Gastroesophageal sphincter (tissue), 4 donors: ENCODE measurements at regions not wholly inside any gene's neighbourhood (a gene's known extent, or its start where the extent isn't known, plus 50 kb on each side); places are given as distances from the start of the nearest gene placed in this dataset.

Source experiments
- ATAC-seq: fragments of 150-250 bp; one replicate; pipeline ENCODE4 v1.9.1; 2016; ENCODE audit warnings: mild to moderate bottlenecking, moderate library complexity
- H3K27ac ChIP-seq, 4 donors: fragments of 200-600 bp; sonication (generic) in 3 of 4; 1 replicate in 3 of 4; 2 replicates in 1 of 4; pipeline ENCODE4 v1.5.1; 2016 to 2019
- H3K27me3 ChIP-seq: fragments of 200-600 bp; sonication (generic); one replicate; pipeline ENCODE4 v1.5.1; 2019
- H3K36me3 ChIP-seq, 2 donors: fragments of 200-600 bp; sonication (generic); one replicate each; pipeline ENCODE4 v1.5.1; 2019; ENCODE audit warnings: control low read depth in 1 of 2
- H3K4me1 ChIP-seq, 3 donors: fragments of 200-600 bp; sonication (generic); 1 replicate in 2 of 3; 2 replicates in 1 of 3; pipeline ENCODE4 v1.5.1; 2016 to 2019; ENCODE audit warnings: control low read depth in 2 of 3
- H3K4me3 ChIP-seq, 2 donors: fragments of 200-600 bp; sonication (generic); one replicate each; pipeline ENCODE4 v1.5.1; 2019; ENCODE audit warnings: mild to moderate bottlenecking in 1 of 2, moderate library complexity in 1 of 2
- H3K9me3 ChIP-seq, 3 donors: fragments of 200-600 bp; sonication (generic); one replicate each; pipeline ENCODE4 v1.5.1; 2017 to 2019; ENCODE audit warnings: control low read depth in 2 of 3
- EP300 ChIP-seq: sonication (generic); formaldehyde crosslinking; IDR thresholded peaks from one replicate; pipeline ENCODE4 v1.6.1; 2017; ENCODE audit warnings: antibody characterized with exemption, mild to moderate bottlenecking
- POLR2A ChIP-seq, 2 donors: fragments of 450-650 bp; IDR thresholded peaks; one replicate each; pipeline ENCODE4 v1.6.1; 2017; ENCODE audit warnings: antibody characterized with exemption in 2 of 2, mild to moderate bottlenecking in 2 of 2, moderate library complexity in 1 of 2
- POLR2AphosphoS5 ChIP-seq: sonication (generic); formaldehyde crosslinking; IDR thresholded peaks from one replicate; pipeline ENCODE4 v1.6.1; 2017; ENCODE audit warnings: antibody characterized with exemption
- WGBS, 2 donors: methylation state at CpG; one replicate each; pipeline ENCODE4 v1.1.5; 2018; ENCODE audit warnings: low coverage in 1 of 2; 5-methylcytosine and 5-hydroxymethylcytosine counted together
- TF ChIP-seq, protein P1 (sequence below), 4 experiments: fragments of 200-600 bp in 2 of 4; fragments of 450-650 bp in 2 of 4; sonication (generic) in 1 of 4; IDR thresholded peaks; one replicate each; pipeline ENCODE4 v1.5.1; 2017 to 2019; ENCODE audit warnings: antibody characterized with exemption in 4 of 4, mild to moderate bottlenecking in 2 of 4, moderate library complexity in 2 of 4

- Histone ChIP-seq H3K36me3 (no peaks in the 10 kb centered on the region), H3K9me3 (peaks cover 0 to 14% (median 0%) of the 10 kb centered on the region in 3 donors), H3K4me1 (no peaks in the 10 kb centered on the region), H3K4me3 (no peak overlapping the region), H3K27ac (no peak overlapping the region), H3K27me3 (peaks cover 6% of the 10 kb centered on the region)
- ATAC-seq, result no peak
- TF ChIP-seq, protein P1, sequence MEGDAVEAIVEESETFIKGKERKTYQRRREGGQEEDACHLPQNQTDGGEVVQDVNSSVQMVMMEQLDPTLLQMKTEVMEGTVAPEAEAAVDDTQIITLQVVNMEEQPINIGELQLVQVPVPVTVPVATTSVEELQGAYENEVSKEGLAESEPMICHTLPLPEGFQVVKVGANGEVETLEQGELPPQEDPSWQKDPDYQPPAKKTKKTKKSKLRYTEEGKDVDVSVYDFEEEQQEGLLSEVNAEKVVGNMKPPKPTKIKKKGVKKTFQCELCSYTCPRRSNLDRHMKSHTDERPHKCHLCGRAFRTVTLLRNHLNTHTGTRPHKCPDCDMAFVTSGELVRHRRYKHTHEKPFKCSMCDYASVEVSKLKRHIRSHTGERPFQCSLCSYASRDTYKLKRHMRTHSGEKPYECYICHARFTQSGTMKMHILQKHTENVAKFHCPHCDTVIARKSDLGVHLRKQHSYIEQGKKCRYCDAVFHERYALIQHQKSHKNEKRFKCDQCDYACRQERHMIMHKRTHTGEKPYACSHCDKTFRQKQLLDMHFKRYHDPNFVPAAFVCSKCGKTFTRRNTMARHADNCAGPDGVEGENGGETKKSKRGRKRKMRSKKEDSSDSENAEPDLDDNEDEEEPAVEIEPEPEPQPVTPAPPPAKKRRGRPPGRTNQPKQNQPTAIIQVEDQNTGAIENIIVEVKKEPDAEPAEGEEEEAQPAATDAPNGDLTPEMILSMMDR (IDR thresholded peaks at IDR 0.05), result no peak
- TF ChIP-seq POLR2AphosphoS5, result no peak
- TF ChIP-seq EP300, result no peak
- no peak for TF ChIP-seq POLR2A (IDR thresholded peaks at IDR 0.05)
These were observed 239.6 kb upstream of the IRX1 start for GRCh38 chr5:3356016-3356415.

DNA sequence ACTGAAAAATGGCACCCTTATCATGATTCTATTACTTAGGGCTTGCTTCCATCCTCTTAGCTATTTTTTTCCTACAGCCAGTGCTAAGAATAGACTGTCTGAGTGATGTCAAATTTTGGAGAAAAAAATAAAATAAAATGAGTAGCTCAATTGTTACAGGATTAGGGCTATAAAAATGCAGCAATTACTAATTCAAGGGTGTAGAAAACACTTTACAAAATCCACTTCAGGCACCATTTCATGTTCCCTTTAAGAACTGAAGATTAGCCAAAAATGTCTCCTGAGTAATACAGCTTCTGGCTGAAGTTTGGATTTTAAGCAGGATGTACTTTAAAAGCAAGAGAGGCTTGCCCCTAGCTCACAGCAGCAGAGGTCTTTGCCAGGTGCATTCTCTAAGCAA lies 240.5 kb upstream of the IRX1 start:
- peaks cover 0 to 5% (median 0%) of the 10 kb centered on the region in 3 donors for H3K9me3 ChIP-seq
- H3K27ac ChIP-seq, result no peak overlapping the region
- H3K27me3 ChIP-seq, result peaks cover 6% of the 10 kb centered on the region
- no peaks in the 10 kb centered on the region for H3K36me3 ChIP-seq
- no peak for ATAC-seq
- H3K4me1 ChIP-seq, result no peaks in the 10 kb centered on the region
- H3K4me3 ChIP-seq, result no peak overlapping the region
- no peak for TF ChIP-seq POLR2A (IDR thresholded peaks at IDR 0.05)
- TF ChIP-seq, protein P1 (IDR thresholded peaks at IDR 0.05), result no peak
- no peak for TF ChIP-seq EP300
- TF ChIP-seq POLR2AphosphoS5, result no peak

GRCh38 chr5:3354606-3355005 lies 241.0 kb upstream of the IRX1 start:
- Histone ChIP-seq H3K27ac (no peak overlapping the region), H3K4me1 (no peaks in the 10 kb centered on the region), H3K4me3 (no peak overlapping the region), H3K27me3 (peaks cover 6% of the 10 kb centered on the region), H3K36me3 (no peaks in the 10 kb centered on the region), H3K9me3 (peaks cover 0 to under 1% (median 0%) of the 10 kb centered on the region in 3 donors)
- ATAC-seq, result no peak
- 62 to 64% methylated on average over 7 of the region's 7 CpGs for WGBS, 2 donors
- no peak for TF ChIP-seq EP300
- no peak for TF ChIP-seq POLR2AphosphoS5
- TF ChIP-seq, protein P1 (IDR thresholded peaks at IDR 0.05), result no peak
- TF ChIP-seq POLR2A (IDR thresholded peaks at IDR 0.05), result no peak

GRCh38 chr5:3353561-3353960 lies 242.1 kb upstream of the IRX1 start:
- ATAC-seq, result no peak
- 30 to 75% methylated on average over 2 of the region's 7 CpGs for WGBS, 2 donors
- Histone ChIP-seq H3K4me1 (no peaks in the 10 kb centered on the region), H3K27ac (no peak overlapping the region), H3K36me3 (no peaks in the 10 kb centered on the region), H3K4me3 (no peak overlapping the region), H3K27me3 (peaks cover 12% of the 10 kb centered on the region), H3K9me3 (no peaks in the 10 kb centered on the region)
- no peak for TF ChIP-seq POLR2A (IDR thresholded peaks at IDR 0.05)
- TF ChIP-seq, protein P1 (IDR thresholded peaks at IDR 0.05), result no peak
- no peak for TF ChIP-seq POLR2AphosphoS5
- no peak for TF ChIP-seq EP300

DNA sequence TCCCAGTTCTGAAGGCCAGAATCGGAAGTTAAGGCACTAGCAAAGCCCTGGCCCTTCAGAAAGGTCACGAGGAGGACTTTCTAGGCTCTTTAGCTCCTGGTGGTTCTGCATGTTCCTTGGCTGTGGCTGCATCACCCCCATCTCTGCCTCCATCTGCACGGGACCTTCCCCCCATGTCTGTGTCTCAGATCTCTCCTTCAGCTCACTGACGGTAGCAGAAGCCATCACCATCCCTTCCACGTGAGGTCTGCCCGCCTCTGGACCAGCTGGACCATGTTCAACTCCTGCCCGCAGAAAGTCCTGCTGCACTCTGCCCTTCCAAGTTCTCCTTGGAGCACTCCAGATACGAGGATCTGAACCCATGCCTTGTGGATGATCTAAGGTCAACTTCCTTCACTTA lies 242.9 kb upstream of the IRX1 start:
- no peak for ATAC-seq
- Histone ChIP-seq H3K4me3 (no peak overlapping the region), H3K27me3 (peaks cover 21% of the 10 kb centered on the region), H3K36me3 (no peaks in the 10 kb centered on the region), H3K9me3 (peaks cover 0 to 2% (median 0%) of the 10 kb centered on the region in 3 donors), H3K4me1 (no peaks in the 10 kb centered on the region), H3K27ac (no peak overlapping the region)
- 75 to 88% methylated on average over 1 to 8 of the region's 8 CpGs for WGBS, 2 donors
- TF ChIP-seq POLR2A (IDR thresholded peaks at IDR 0.05), result no peak
- no peak for TF ChIP-seq EP300
- TF ChIP-seq, protein P1 (IDR thresholded peaks at IDR 0.05), result no peak
- no peak for TF ChIP-seq POLR2AphosphoS5
